GM12801 (cell line): ENCODE measurements at regions not wholly inside any gene's neighbourhood (a gene's known extent, or its start where the extent isn't known, plus 50 kb on each side); places are given as distances from the start of the nearest gene placed in this dataset.

Source experiments
- TF ChIP-seq, protein P1 (sequence below): IDR thresholded peaks from one replicate; pipeline ENCODE4 v1.5.1; 2011; ENCODE audit warnings: control low read depth; ENCODE audit not compliant: insufficient read length; ENCODE audit errors: extremely low read depth

DNA sequence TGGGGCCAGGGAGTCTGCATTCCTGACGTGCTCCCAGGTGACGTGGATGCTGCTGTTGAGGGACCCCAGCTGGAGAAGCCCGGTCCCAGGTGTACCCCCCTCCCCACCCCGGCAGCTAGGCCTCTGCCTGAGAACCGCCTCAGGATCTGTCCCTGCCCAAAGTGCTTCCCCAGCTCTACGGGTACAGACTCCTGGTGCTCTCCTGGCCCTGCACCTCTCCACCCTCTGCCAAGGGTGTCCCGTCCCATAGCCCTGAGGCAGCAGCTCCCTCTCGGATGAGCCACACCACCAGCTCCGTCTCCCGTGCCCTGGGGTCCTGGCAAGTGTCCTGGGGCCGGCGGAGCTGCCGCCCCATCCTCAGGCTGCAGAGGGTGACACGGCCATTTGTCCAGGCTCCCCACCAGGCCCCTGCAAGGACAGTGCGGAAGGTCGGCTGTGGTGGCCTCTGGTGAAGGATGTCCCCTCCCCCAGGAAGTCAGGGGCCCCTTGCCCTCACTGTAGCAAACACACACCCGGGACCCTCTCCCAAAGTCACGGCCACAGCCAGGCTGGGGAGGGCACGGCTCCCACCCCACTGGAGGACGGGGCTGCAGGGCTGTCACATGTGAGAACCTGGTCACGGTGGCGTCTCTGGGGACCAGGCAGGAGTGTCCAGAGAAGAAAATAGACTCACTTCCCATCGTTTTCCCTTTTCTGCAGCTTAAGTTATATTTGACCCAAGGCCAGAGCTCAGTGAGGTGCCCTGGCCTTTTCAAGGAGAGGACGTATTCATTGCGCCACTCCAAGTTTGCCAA is 74.4 kb upstream of the FBRSL1 start:
- TF ChIP-seq, protein P1, sequence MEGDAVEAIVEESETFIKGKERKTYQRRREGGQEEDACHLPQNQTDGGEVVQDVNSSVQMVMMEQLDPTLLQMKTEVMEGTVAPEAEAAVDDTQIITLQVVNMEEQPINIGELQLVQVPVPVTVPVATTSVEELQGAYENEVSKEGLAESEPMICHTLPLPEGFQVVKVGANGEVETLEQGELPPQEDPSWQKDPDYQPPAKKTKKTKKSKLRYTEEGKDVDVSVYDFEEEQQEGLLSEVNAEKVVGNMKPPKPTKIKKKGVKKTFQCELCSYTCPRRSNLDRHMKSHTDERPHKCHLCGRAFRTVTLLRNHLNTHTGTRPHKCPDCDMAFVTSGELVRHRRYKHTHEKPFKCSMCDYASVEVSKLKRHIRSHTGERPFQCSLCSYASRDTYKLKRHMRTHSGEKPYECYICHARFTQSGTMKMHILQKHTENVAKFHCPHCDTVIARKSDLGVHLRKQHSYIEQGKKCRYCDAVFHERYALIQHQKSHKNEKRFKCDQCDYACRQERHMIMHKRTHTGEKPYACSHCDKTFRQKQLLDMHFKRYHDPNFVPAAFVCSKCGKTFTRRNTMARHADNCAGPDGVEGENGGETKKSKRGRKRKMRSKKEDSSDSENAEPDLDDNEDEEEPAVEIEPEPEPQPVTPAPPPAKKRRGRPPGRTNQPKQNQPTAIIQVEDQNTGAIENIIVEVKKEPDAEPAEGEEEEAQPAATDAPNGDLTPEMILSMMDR: no peak

- TF ChIP-seq, protein P1: peak; percentile 4
Measured at GRCh38 chr12:132414634-132415326, 75.2 kb upstream of the FBRSL1 start.

GRCh38 chr12:132413931-132414588 is 75.9 kb upstream of the FBRSL1 start:
- TF ChIP-seq, protein P1: no peak

DNA sequence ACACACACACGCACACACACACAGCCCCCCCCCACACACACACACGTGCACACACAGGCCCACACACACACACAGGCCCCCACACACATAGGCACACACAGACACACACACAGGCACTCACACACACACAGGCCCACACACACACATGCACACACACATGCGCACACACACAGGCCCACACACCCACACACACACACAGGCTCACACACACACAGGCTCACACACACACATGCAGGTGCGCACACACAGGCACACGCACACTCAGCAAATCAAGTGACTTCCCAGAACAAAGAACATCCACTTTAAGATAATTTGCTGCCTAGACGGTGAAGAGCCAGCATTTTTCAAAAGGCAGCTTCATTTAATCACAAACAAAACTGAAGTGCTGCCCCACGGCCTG is 78.5 kb upstream of the FBRSL1 start:
- TF ChIP-seq, protein P1: no peak

GRCh38 chr12:132410849-132411248 is 79.1 kb upstream of the FBRSL1 start:
- TF ChIP-seq, protein P1: no peak

DNA sequence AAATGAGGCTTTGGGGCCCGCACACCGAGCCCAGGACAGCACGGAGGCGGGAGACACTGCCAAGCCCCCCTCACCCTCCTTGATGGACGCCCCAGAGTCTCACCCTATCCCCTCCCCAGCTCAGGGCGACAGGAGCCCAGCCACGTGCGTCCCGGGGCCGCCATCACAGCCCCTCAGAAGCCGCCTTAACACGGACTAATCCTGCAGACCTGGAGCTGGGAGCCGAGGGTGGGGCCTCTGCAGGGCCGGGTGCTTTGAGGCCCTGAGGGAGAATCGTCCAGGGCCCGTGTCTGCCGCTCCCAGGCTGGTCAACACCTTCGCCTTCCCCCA is 79.7 kb upstream of the FBRSL1 start:
- TF ChIP-seq, protein P1: no peak

DNA sequence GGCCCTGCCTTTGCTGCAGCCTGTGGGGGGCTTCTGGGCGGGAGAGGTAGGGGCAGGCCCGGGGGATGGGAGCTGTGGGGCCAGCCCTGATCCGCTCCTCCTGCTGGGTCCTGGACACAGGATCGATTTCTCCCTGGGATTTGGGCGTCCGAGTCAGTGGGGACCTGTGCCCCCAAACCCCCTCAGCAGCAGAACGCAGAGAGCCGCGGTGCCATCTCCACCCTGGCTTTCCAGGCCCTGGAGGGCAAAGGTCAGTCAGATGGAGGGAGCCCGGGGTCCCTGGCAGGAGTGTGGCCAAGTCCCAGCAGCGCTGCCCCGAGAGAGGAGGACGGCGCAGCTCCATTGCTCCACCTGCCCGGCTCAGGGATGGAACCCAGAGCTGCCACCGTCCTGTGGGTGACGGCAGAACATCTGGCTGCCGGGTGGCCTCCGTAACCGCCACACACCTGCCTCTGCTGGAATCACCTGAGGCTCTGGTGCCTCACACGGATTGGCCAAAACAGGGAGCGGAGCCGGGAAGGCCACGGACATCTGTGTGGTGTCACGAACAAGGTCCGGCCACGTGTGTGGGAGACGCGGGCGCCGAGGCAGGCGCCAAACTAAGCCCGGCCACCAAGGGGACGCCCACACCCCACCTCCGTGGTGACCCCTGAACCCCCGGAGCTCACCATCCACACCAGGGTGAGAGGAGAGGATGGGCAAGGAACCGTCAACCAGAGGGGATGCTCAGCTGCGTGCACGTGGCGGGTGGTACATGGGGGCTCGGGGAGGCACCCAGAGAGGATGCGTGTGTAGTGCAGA is 80.3 kb upstream of the FBRSL1 start:
- TF ChIP-seq, protein P1: no peak
